ENCODE measurements at regions not wholly inside any gene's neighbourhood (a gene's known extent, or its start where the extent isn't known, plus 50 kb on each side); places are given as distances from the start of the nearest gene placed in this dataset.

- H3K27ac ChIP-seq = no peak overlapping the region
- no peak for DNase-seq (ENCODE audit: low read depth, low spot score)
Measured at GRCh38 chr14:58697930-58698642, 60.3 kb downstream of the DACT1 start.

GRCh38 chr14:58699681-58700205 lies 62.0 kb downstream of the DACT1 start:
- no peak for DNase-seq (ENCODE audit: low read depth, low spot score)
- no peak overlapping the region for H3K27ac ChIP-seq

- no peak for DNase-seq (ENCODE audit: low read depth, low spot score)
Measured at GRCh38 chr14:58701156-58701555, 63.4 kb downstream of the DACT1 start.

GRCh38 chr14:58701604-58702003 lies 63.8 kb downstream of the DACT1 start:
- no peak for DNase-seq (ENCODE audit: low read depth, low spot score)

More at GRCh38 chr14:58701156-58701555, 63.4 kb downstream of the DACT1 start:
- no peak overlapping the region for H3K27ac ChIP-seq

GRCh38 chr14:58702441-58703160 lies 64.8 kb downstream of the DACT1 start:
- no peak for DNase-seq (ENCODE audit: low read depth, low spot score)
- no peak overlapping the region for H3K27ac ChIP-seq

More at GRCh38 chr14:58701604-58702003, 63.8 kb downstream of the DACT1 start:
- no peak overlapping the region for H3K27ac ChIP-seq

- no peak overlapping the region for H3K27ac ChIP-seq
- DNase-seq (ENCODE audit: low read depth, low spot score) = peak; percentile 16
Measured at GRCh38 chr14:58703161-58703506, 65.4 kb downstream of the DACT1 start.

GRCh38 chr14:58705066-58705465 lies 67.3 kb downstream of the DACT1 start:
- no peak for DNase-seq (ENCODE audit: low read depth, low spot score)

GRCh38 chr14:58707949-58708348 lies 70.2 kb downstream of the DACT1 start:
- H3K27ac ChIP-seq = no peak overlapping the region
- no peak for DNase-seq (ENCODE audit: low read depth, low spot score)

More at GRCh38 chr14:58705066-58705465, 67.3 kb downstream of the DACT1 start:
- no peak overlapping the region for H3K27ac ChIP-seq

- DNase-seq (ENCODE audit: low read depth, low spot score) = no peak
- no peak overlapping the region for H3K27ac ChIP-seq
Measured at GRCh38 chr14:58709949-58710348, 72.2 kb downstream of the DACT1 start.

GRCh38 chr14:58711382-58711781 lies 73.6 kb downstream of the DACT1 start:
- no peak for DNase-seq (ENCODE audit: low read depth, low spot score)
- H3K27ac ChIP-seq = no peak overlapping the region

- H3K27ac ChIP-seq = no peak overlapping the region
- no peak for DNase-seq (ENCODE audit: low read depth, low spot score)
Measured at GRCh38 chr14:58712357-58712756, 74.6 kb downstream of the DACT1 start.

- H3K27ac ChIP-seq = no peak overlapping the region
- DNase-seq (ENCODE audit: low read depth, low spot score) = no peak
Measured at GRCh38 chr14:58713677-58714076, 75.9 kb downstream of the DACT1 start.

GRCh38 chr14:58716706-58717105 lies 78.9 kb downstream of the DACT1 start:
- H3K27ac ChIP-seq = no peak overlapping the region
- DNase-seq (ENCODE audit: low read depth, low spot score) = no peak

GRCh38 chr14:58717211-58717610 lies 79.4 kb downstream of the DACT1 start:
- no peak overlapping the region for H3K27ac ChIP-seq

GRCh38 chr14:58717813-58718212 lies 80.1 kb downstream of the DACT1 start:
- no peak for DNase-seq (ENCODE audit: low read depth, low spot score)
- H3K27ac ChIP-seq = no peak overlapping the region

More at GRCh38 chr14:58717211-58717610, 79.4 kb downstream of the DACT1 start:
- DNase-seq (ENCODE audit: low read depth, low spot score) = no peak

GRCh38 chr14:58718226-58719205 lies 80.8 kb downstream of the DACT1 start:
- H3K27ac ChIP-seq = no peak overlapping the region

GRCh38 chr14:58721723-58722122 lies 84.0 kb downstream of the DACT1 start:
- H3K27ac ChIP-seq = no peak overlapping the region
- no peak for DNase-seq (ENCODE audit: low read depth, low spot score)

More at GRCh38 chr14:58718226-58719205, 80.8 kb downstream of the DACT1 start:
- no peak for DNase-seq (ENCODE audit: low read depth, low spot score)

- no peak for DNase-seq (ENCODE audit: low read depth, low spot score)
Measured at GRCh38 chr14:58722441-58722840, 84.7 kb downstream of the DACT1 start.

GRCh38 chr14:58724206-58724605 lies 86.4 kb downstream of the DACT1 start:
- DNase-seq (ENCODE audit: low read depth, low spot score) = no peak
- H3K27ac ChIP-seq = no peak overlapping the region

More at GRCh38 chr14:58722441-58722840, 84.7 kb downstream of the DACT1 start:
- no peak overlapping the region for H3K27ac ChIP-seq

GRCh38 chr14:58724702-58725101 lies 86.9 kb downstream of the DACT1 start:
- no peak for DNase-seq (ENCODE audit: low read depth, low spot score)
- no peak overlapping the region for H3K27ac ChIP-seq
